A549 (cell line): ENCODE measurements at regions not wholly inside any gene's neighbourhood (a gene's known extent, or its start where the extent isn't known, plus 50 kb on each side); places are given as distances from the start of the nearest gene placed in this dataset.
A peak's percentile ranks its signal among the peaks of the same experiment; 100 is the strongest.

Source experiments
- ATAC-seq, 2 experiments: fragments of 200-7000 bp in 1 of 2; fragments of >200 bp in 1 of 2; cut with Nextera tagmentation in 1 of 2; cut with Tn5 transposase in 1 of 2; 3 replicates each; pipeline versions ENCODE4 v1.8.0 to v1.9.1; 2018 to 2020; ENCODE audit warnings: mild to moderate bottlenecking in 1 of 2, moderate library complexity in 1 of 2
- CTCF ChIA-PET: fragments of 300-600 bp; sonication (Branson Sonifier 250); formaldehyde crosslinking; extraction: SDS; loops from one replicate; lab custom pipeline; 2021; ENCODE audit warnings: antibody characterized with exemption, inconsistent platforms; lab: Yijun Ruan, JAX
- POLR2A ChIA-PET: fragments of 350-600 bp; formaldehyde crosslinking; extraction: SDS; loops from one replicate; lab custom pipeline; 2021; ENCODE audit warnings: antibody characterized with exemption, inconsistent platforms; lab: Yijun Ruan, JAX
- DNase-seq, 2 experiments: peaks; one replicate each; pipeline versions ENCODE4 v3.0.0 to v3.0.0-alpha.2; 2011 to 2016; ENCODE audit warnings: low read depth in 1 of 2, low spot score in 1 of 2
- FAIRE-seq: peaks from 2 replicates; lab custom pipeline; 2011; peaks lifted over from hg19 to GRCh38; lab: Jason Lieb, UNC
- H3K27ac ChIP-seq, 2 experiments: fragments of >200 bp; sonication (Bioruptor Twin); formaldehyde crosslinking; 3 replicates each; pipeline ENCODE4 v1.5.1; 2016 to 2017
- H3K4me1 ChIP-seq: fragments of >200 bp; sonication (Bioruptor Twin); formaldehyde crosslinking; 3 replicates; pipeline ENCODE4 v1.6.1; 2016
- H3K4me2 ChIP-seq: fragments of >200 bp; sonication (Bioruptor Twin); formaldehyde crosslinking; 3 replicates; pipeline ENCODE4 v1.6.1; 2016
- H3K4me3 ChIP-seq: fragments of >200 bp; sonication (Bioruptor Twin); formaldehyde crosslinking; 3 replicates; pipeline ENCODE4 v1.5.1; 2016
- H3K9me3 ChIP-seq: fragments of >200 bp; sonication (Bioruptor Twin); formaldehyde crosslinking; 3 replicates; pipeline ENCODE4 v1.6.1; 2016
- CBX2 ChIP-seq: fragments of 200-600 bp; sonication (generic); IDR thresholded peaks from 2 replicates; pipeline ENCODE4 v1.6.1; 2016; ENCODE audit warnings: low read depth, mild to moderate bottlenecking, borderline replicate concordance
- EHF ChIP-seq: fragments of 250-450 bp; sonication (Bioruptor Pico); IDR thresholded peaks from 2 replicates; pipeline ENCODE4 v1.5.0; 2020; ENCODE audit warnings: mild to moderate bottlenecking
- FOSL2 ChIP-seq, 2 experiments: fragments of 450-650 bp in 1 of 2; fragments of >200 bp in 1 of 2; sonication (Bioruptor Twin) in 1 of 2; formaldehyde crosslinking; IDR thresholded peaks; 2 replicates each; pipeline versions ENCODE4 v1.5.0 to v1.6.1; 2016 to 2020; ENCODE audit warnings: mild to moderate bottlenecking in 1 of 2, moderate library complexity in 1 of 2
- FOXS1 ChIP-seq: fragments of 250-450 bp; sonication (Bioruptor Pico); IDR thresholded peaks from 2 replicates; pipeline ENCODE4 v1.5.0; 2020; ENCODE audit warnings: mild to moderate bottlenecking, moderate library complexity
- GATA3 ChIP-seq: IDR thresholded peaks from 2 replicates; pipeline ENCODE4 v1.6.1; 2012; ENCODE audit warnings: borderline replicate concordance
- HDAC2 ChIP-seq: fragments of 200-600 bp; sonication (generic); IDR thresholded peaks from 2 replicates; pipeline ENCODE4 v1.6.1; 2016
- HOXB13 ChIP-seq: fragments of 250-450 bp; sonication (Bioruptor Pico); IDR thresholded peaks from 2 replicates; pipeline ENCODE4 v1.5.0; 2020; ENCODE audit warnings: low read depth, mild to moderate bottlenecking, moderate library complexity
- HOXB5 ChIP-seq: fragments of 250-450 bp; sonication (Bioruptor Pico); IDR thresholded peaks from 2 replicates; pipeline ENCODE4 v1.5.0; 2020; ENCODE audit warnings: mild to moderate bottlenecking, moderate library complexity
- KDM1A ChIP-seq: fragments of 200-600 bp; sonication (generic); IDR thresholded peaks from 2 replicates; pipeline ENCODE4 v1.6.1; 2016; ENCODE audit warnings: low read depth, mild to moderate bottlenecking
- KDM5A ChIP-seq: fragments of 200-600 bp; sonication (generic); IDR thresholded peaks from 2 replicates; pipeline ENCODE4 v1.6.1; 2016; ENCODE audit warnings: antibody characterized with exemption, mild to moderate bottlenecking
- MYC ChIP-seq: IDR thresholded peaks from 2 replicates; pipeline ENCODE4 v1.6.1; 2012; ENCODE audit warnings: mild to moderate bottlenecking, inconsistent platforms, low read length, improper control_type of control experiment, borderline replicate concordance
- NFE2L2 ChIP-seq: fragments of 150-350 bp; conservative IDR thresholded peaks from 2 replicates; pipeline ENCODE4 v1.6.1; 2014; ENCODE audit warnings: low read length
- NPAS2 ChIP-seq: fragments of 250-450 bp; sonication (Bioruptor Pico); IDR thresholded peaks from 2 replicates; pipeline ENCODE4 v1.8.0; 2022; ENCODE audit warnings: mild to moderate bottlenecking, moderate library complexity, borderline replicate concordance
- PHF8 ChIP-seq: fragments of 200-600 bp; sonication (generic); IDR thresholded peaks from 2 replicates; pipeline ENCODE4 v1.6.1; 2016; ENCODE audit warnings: low read depth, mild to moderate bottlenecking, antibody characterized with exemption, moderate library complexity, borderline replicate concordance
- POLR2A ChIP-seq: IDR thresholded peaks from 2 replicates; pipeline ENCODE4 v1.6.1; 2012; ENCODE audit warnings: mild to moderate bottlenecking, low read length
- SMC3 ChIP-seq: fragments of >200 bp; sonication (Bioruptor Twin); formaldehyde crosslinking; IDR thresholded peaks from 3 replicates; pipeline ENCODE4 v1.6.1; 2018; ENCODE audit warnings: inconsistent platforms
- USF2 ChIP-seq: fragments of 450-650 bp; IDR thresholded peaks from 2 replicates; pipeline ENCODE4 v1.6.1; 2014; ENCODE audit warnings: antibody characterized with exemption
- ZC3H11A ChIP-seq: fragments of 450-650 bp; IDR thresholded peaks from 2 replicates; pipeline ENCODE4 v1.6.1; 2014; ENCODE audit warnings: antibody characterized with exemption, mild to moderate bottlenecking
- ZNF302 ChIP-seq: fragments of 250-450 bp; sonication (Bioruptor Pico); IDR thresholded peaks from 2 replicates; pipeline ENCODE4 v1.9.0; 2021; ENCODE audit warnings: inconsistent platforms, mild to moderate bottlenecking, moderate library complexity
- WGBS: methylation state at CpG from one replicate; pipeline ENCODE4 v1.1.6; 2017; ENCODE audit errors: missing lambda C conversion rate; 5-methylcytosine and 5-hydroxymethylcytosine counted together
- TF ChIP-seq, protein P1 (sequence below): fragments of 250-450 bp; sonication (Bioruptor Pico); IDR thresholded peaks from 2 replicates; pipeline ENCODE4 v1.5.0; 2021; ENCODE audit warnings: mild to moderate bottlenecking, moderate library complexity, borderline replicate concordance
- TF ChIP-seq, protein P2 (sequence below): IDR thresholded peaks from 2 replicates; pipeline ENCODE4 v1.6.1; 2012; ENCODE audit warnings: low read depth, borderline replicate concordance

GRCh38 chr12:63223128-63223527 lies 72.1 kb upstream of the AVPR1A start:
- TF ChIP-seq SMC3 (no peak), HOXB5 (CRISPR knock-in tag) (no peak), EHF (no peak), PHF8 (no peak), KDM1A (no peak)
- TF ChIP-seq, protein P1, sequence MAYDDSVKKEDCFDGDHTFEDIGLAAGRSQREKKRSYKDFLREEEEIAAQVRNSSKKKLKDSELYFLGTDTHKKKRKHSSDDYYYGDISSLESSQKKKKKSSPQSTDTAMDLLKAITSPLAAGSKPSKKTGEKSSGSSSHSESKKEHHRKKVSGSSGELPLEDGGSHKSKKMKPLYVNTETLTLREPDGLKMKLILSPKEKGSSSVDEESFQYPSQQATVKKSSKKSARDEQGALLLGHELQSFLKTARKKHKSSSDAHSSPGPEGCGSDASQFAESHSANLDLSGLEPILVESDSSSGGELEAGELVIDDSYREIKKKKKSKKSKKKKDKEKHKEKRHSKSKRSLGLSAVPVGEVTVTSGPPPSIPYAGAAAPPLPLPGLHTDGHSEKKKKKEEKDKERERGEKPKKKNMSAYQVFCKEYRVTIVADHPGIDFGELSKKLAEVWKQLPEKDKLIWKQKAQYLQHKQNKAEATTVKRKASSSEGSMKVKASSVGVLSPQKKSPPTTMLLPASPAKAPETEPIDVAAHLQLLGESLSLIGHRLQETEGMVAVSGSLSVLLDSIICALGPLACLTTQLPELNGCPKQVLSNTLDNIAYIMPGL (CRISPR knock-in tag): no peak
- H3K9me3 ChIP-seq: no peaks in the 10 kb centered on the region
- H3K4me3 ChIP-seq: no peak overlapping the region
- H3K27ac ChIP-seq: no peak overlapping the region
- ATAC-seq: no peak
- H3K4me1 ChIP-seq: no peaks in the 10 kb centered on the region
- no peak for DNase-seq
- H3K4me2 ChIP-seq: no peak overlapping the region
- ChIA-PET CTCF (no interaction called here), POLR2A (no interaction called here)
- FAIRE-seq: peak; percentile 39

- TF ChIP-seq FOXS1 (CRISPR knock-in tag) (no peak), FOSL2 (IDR thresholded peaks at IDR 0.05) (no peak), FOSL2 (CRISPR knock-in tag; IDR thresholded peaks at IDR 0.05) (no peak)
- CTCF ChIA-PET: no interaction called here
- Histone ChIP-seq H3K4me3 (no peak overlapping the region), H3K4me1 (no peaks in the 10 kb centered on the region), H3K27ac (no peak overlapping the region), H3K4me2 (no peak overlapping the region), H3K9me3 (no peaks in the 10 kb centered on the region)
- POLR2A ChIA-PET: no interaction called here
- ATAC-seq (no peak), FAIRE-seq (no peak), DNase-seq (no peak)
- WGBS: 28% methylated on average over 3 of the region's 3 CpGs
Measured at GRCh38 chr12:63222582-63222981, 71.6 kb upstream of the AVPR1A start.

DNA sequence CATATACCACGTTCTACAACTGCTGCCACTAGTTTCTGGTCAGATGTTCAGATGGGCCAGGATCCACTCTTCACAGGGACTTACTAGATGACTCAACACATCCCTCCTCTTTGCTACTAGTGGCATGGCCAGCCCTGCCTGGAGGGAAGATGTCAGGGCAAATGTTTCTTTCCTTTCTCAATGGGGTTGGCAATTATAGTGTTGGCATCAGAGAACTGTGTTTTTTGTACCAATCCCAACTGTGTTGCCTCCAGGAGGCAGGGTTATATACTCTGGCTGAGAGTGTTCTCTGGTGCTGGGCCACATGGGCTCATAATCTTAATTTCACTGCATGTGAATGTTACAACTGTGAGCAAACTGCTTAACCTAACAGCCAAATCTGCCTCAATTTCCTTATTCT lies 69.9 kb upstream of the AVPR1A start:
- DNase-seq: no peak
- no peak for TF ChIP-seq KDM5A
- TF ChIP-seq CBX2: no peak
- no peak for TF ChIP-seq ZC3H11A
- TF ChIP-seq GATA3: no peak
- no peak for TF ChIP-seq USF2
- TF ChIP-seq NPAS2 (CRISPR knock-in tag): no peak
- TF ChIP-seq, protein P2, sequence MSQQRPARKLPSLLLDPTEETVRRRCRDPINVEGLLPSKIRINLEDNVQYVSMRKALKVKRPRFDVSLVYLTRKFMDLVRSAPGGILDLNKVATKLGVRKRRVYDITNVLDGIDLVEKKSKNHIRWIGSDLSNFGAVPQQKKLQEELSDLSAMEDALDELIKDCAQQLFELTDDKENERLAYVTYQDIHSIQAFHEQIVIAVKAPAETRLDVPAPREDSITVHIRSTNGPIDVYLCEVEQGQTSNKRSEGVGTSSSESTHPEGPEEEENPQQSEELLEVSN: no peak
- TF ChIP-seq NFE2L2: no peak
- no peak for TF ChIP-seq HOXB13 (CRISPR knock-in tag)
- no peak for TF ChIP-seq ZNF302 (CRISPR knock-in tag)
- TF ChIP-seq POLR2A: no peak
- TF ChIP-seq MYC: no peak
- no peak for TF ChIP-seq HDAC2
- ChIA-PET CTCF (no interaction called here), POLR2A (no interaction called here)
- 7% methylated on average over 1 of the region's 1 CpG for WGBS
- Histone ChIP-seq H3K4me2 (no peak overlapping the region), H3K9me3 (no peaks in the 10 kb centered on the region), H3K27ac (no peak overlapping the region), H3K4me1 (no peaks in the 10 kb centered on the region), H3K4me3 (no peak overlapping the region)
- no peak for ATAC-seq
- FAIRE-seq: no peak
